ENCODE measurements at regions not wholly inside any gene's neighbourhood (a gene's known extent, or its start where the extent isn't known, plus 50 kb on each side); places are given as distances from the start of the nearest gene placed in this dataset.

- no peak for TF ChIP-seq PRDM15 (CRISPR knock-in tag; IDR thresholded peaks at IDR 0.05)
- no peak for TF ChIP-seq MXI1 (IDR thresholded peaks at IDR 0.05; ENCODE audit: low read depth, low read length)
- no peak for TF ChIP-seq KAT2A (conservative IDR thresholded peaks at IDR 0.05; ENCODE audit: control insufficient read depth, low read depth, low read length)
- TF ChIP-seq ZBTB4 (CRISPR knock-in tag; IDR thresholded peaks at IDR 0.05), result no peak
- no peak for TF ChIP-seq ELK1 (IDR thresholded peaks at IDR 0.05; ENCODE audit: low read depth, low read length)
These were observed 61.4 kb upstream of the CTBP2 start (continued) for GRCh38 chr10:125221716-125222115.
